C4-2B (cell line): ENCODE measurements at regions not wholly inside any gene's neighbourhood (a gene's known extent, or its start where the extent isn't known, plus 50 kb on each side); places are given as distances from the start of the nearest gene placed in this dataset.

ENCODE experiments used
- CTCF ChIP-seq: fragments of 450-650 bp; conservative IDR thresholded peaks from 2 replicates; pipeline ENCODE4 v1.5.1; 2017; ENCODE audit warnings: mild to moderate bottlenecking
- ZFX ChIP-seq: fragments of 450-650 bp; IDR thresholded peaks from 2 replicates; pipeline ENCODE4 v1.6.1; 2017

- TF ChIP-seq CTCF (no peak), ZFX (no peak)
These were observed 118.1 kb upstream of the SMIM23 start for GRCh38 chr5:171667341-171668096.
